ENCODE measurements at regions not wholly inside any gene's neighbourhood (a gene's known extent, or its start where the extent isn't known, plus 50 kb on each side); places are given as distances from the start of the nearest gene placed in this dataset.

GRCh38 chr17:12310811-12311210, 290.1 kb downstream of the MAP2K4 start:
- no peak overlapping the region for H3K27ac ChIP-seq (ENCODE audit: low read depth in 1 of 2, low read length in 2 of 2)
- WGBS, 2 donors = 87 to 96% methylated on average over 1 of the region's 1 CpG
- H3K9me3 ChIP-seq (ENCODE audit: control insufficient read depth, low read length) = no peaks in the 10 kb centered on the region
- H3K27me3 ChIP-seq (ENCODE audit: control insufficient read depth in 1 of 2, insufficient read depth in 2 of 2, low read length in 1 of 2) = no peaks in the 10 kb centered on the region
- intact Hi-C loops (cut with DNase I) = no loop called here
- no peak overlapping the region for H3K4me3 ChIP-seq (ENCODE audit: low read length in 2 of 2)
- no peak for ATAC-seq (ENCODE audit: low FRiP score)
- no peak for DNase-seq
- no peaks in the 10 kb centered on the region for H3K4me1 ChIP-seq (ENCODE audit: control insufficient read depth in 1 of 2, insufficient read depth in 2 of 2, low read length in 2 of 2)
- no peaks in the 10 kb centered on the region for H3K36me3 ChIP-seq (ENCODE audit: control insufficient read depth in 1 of 2, insufficient read depth in 2 of 2, low read length in 1 of 2)

- intact Hi-C loops (cut with DNase I) = no loop called here
- no peak for ATAC-seq (ENCODE audit: low FRiP score)
Observed at GRCh38 chr17:12312692-12313091, 292.0 kb downstream of the MAP2K4 start.

GRCh38 chr17:12313786-12314185, 293.1 kb downstream of the MAP2K4 start:
- DNase-seq (no peak), ATAC-seq (ENCODE audit: low FRiP score) (no peak)
- intact Hi-C loops (cut with DNase I) = no loop called here
- Histone ChIP-seq H3K27me3 (ENCODE audit: control insufficient read depth in 1 of 2, insufficient read depth in 2 of 2, low read length in 1 of 2) (no peaks in the 10 kb centered on the region), H3K36me3 (ENCODE audit: control insufficient read depth in 1 of 2, insufficient read depth in 2 of 2, low read length in 1 of 2) (no peaks in the 10 kb centered on the region), H3K27ac (ENCODE audit: low read depth in 1 of 2, low read length in 2 of 2) (no peak overlapping the region), H3K9me3 (ENCODE audit: control insufficient read depth, low read length) (no peaks in the 10 kb centered on the region), H3K4me3 (ENCODE audit: low read length in 2 of 2) (no peak overlapping the region), H3K4me1 (ENCODE audit: control insufficient read depth in 1 of 2, insufficient read depth in 2 of 2, low read length in 2 of 2) (peaks cover 0 to 6% of the 10 kb centered on the region in 2 donors)
- WGBS, 2 donors = 94 to 97% methylated on average over 1 of the region's 1 CpG

More at GRCh38 chr17:12312692-12313091, 292.0 kb downstream of the MAP2K4 start:
- no peaks in the 10 kb centered on the region for H3K27me3 ChIP-seq (ENCODE audit: control insufficient read depth in 1 of 2, insufficient read depth in 2 of 2, low read length in 1 of 2)
- no peak for DNase-seq
- H3K9me3 ChIP-seq (ENCODE audit: control insufficient read depth, low read length) = no peaks in the 10 kb centered on the region
- no peak overlapping the region for H3K27ac ChIP-seq (ENCODE audit: low read depth in 1 of 2, low read length in 2 of 2)
- H3K36me3 ChIP-seq (ENCODE audit: control insufficient read depth in 1 of 2, insufficient read depth in 2 of 2, low read length in 1 of 2) = no peaks in the 10 kb centered on the region
- H3K4me1 ChIP-seq (ENCODE audit: control insufficient read depth in 1 of 2, insufficient read depth in 2 of 2, low read length in 2 of 2) = peaks cover 0 to 2% of the 10 kb centered on the region in 2 donors
- no peak overlapping the region for H3K4me3 ChIP-seq (ENCODE audit: low read length in 2 of 2)

GRCh38 chr17:12316021-12316420, 295.3 kb downstream of the MAP2K4 start:
- no peak for ATAC-seq (ENCODE audit: low FRiP score)
- intact Hi-C loops (cut with DNase I) = loop anchor here (5.0 kb wide), 2 partner anchors 46 to 59 kb away; no protein-coding TSS in a partner anchor
- 96 to 97% methylated on average over 1 of the region's 1 CpG for WGBS, 2 donors

GRCh38 chr17:12318571-12319266, 298.0 kb downstream of the MAP2K4 start:
- DNase-seq (peak in 1 of 2 donors; percentile 80), ATAC-seq (ENCODE audit: low FRiP score) (peak; percentile 83)
- Histone ChIP-seq H3K27me3 (ENCODE audit: control insufficient read depth in 1 of 2, insufficient read depth in 2 of 2, low read length in 1 of 2) (no peaks in the 10 kb centered on the region), H3K4me3 (ENCODE audit: low read length in 2 of 2) (no peak overlapping the region), H3K36me3 (ENCODE audit: control insufficient read depth in 1 of 2, insufficient read depth in 2 of 2, low read length in 1 of 2) (no peaks in the 10 kb centered on the region), H3K27ac (ENCODE audit: low read depth in 1 of 2, low read length in 2 of 2) (peak overlapping the region; percentile 95 to 97), H3K4me1 (ENCODE audit: control insufficient read depth in 1 of 2, insufficient read depth in 2 of 2, low read length in 2 of 2) (peaks cover 0 to 6% of the 10 kb centered on the region in 2 donors), H3K9me3 (ENCODE audit: control insufficient read depth, low read length) (no peaks in the 10 kb centered on the region)
- intact Hi-C loops (cut with DNase I) = loop anchor here (5.0 kb wide), 2 partner anchors 44 to 61 kb away; no protein-coding TSS in a partner anchor
- WGBS, 2 donors = 3 to 5% methylated on average over 9 of the region's 9 CpGs

More at GRCh38 chr17:12316021-12316420, 295.3 kb downstream of the MAP2K4 start:
- H3K4me1 ChIP-seq (ENCODE audit: control insufficient read depth in 1 of 2, insufficient read depth in 2 of 2, low read length in 2 of 2) = peaks cover 0 to 6% of the 10 kb centered on the region in 2 donors
- H3K4me3 ChIP-seq (ENCODE audit: low read length in 2 of 2) = no peak overlapping the region
- DNase-seq = no peak
- H3K27ac ChIP-seq (ENCODE audit: low read depth in 1 of 2, low read length in 2 of 2) = no peak overlapping the region
- H3K36me3 ChIP-seq (ENCODE audit: control insufficient read depth in 1 of 2, insufficient read depth in 2 of 2, low read length in 1 of 2) = no peaks in the 10 kb centered on the region
- no peaks in the 10 kb centered on the region for H3K9me3 ChIP-seq (ENCODE audit: control insufficient read depth, low read length)
- H3K27me3 ChIP-seq (ENCODE audit: control insufficient read depth in 1 of 2, insufficient read depth in 2 of 2, low read length in 1 of 2) = no peaks in the 10 kb centered on the region

GRCh38 chr17:12320286-12320685, 299.6 kb downstream of the MAP2K4 start:
- 39 to 43% methylated on average over 4 of the region's 4 CpGs for WGBS, 2 donors
- H3K27ac ChIP-seq (ENCODE audit: low read depth in 1 of 2, low read length in 2 of 2) = peak overlapping the region in 1 of 2 donors; percentile 59
- no peak for ATAC-seq (ENCODE audit: low FRiP score)

GRCh38 chr17:12328204-12328603, 307.5 kb downstream of the MAP2K4 start:
- no peak for ATAC-seq (ENCODE audit: low FRiP score)
- no peaks in the 10 kb centered on the region for H3K9me3 ChIP-seq (ENCODE audit: control insufficient read depth, low read length)
- no peaks in the 10 kb centered on the region for H3K4me1 ChIP-seq (ENCODE audit: control insufficient read depth in 1 of 2, insufficient read depth in 2 of 2, low read length in 2 of 2)
- no peak overlapping the region for H3K27ac ChIP-seq (ENCODE audit: low read depth in 1 of 2, low read length in 2 of 2)
- intact Hi-C loops (cut with DNase I) = no loop called here
- no peak for DNase-seq
- WGBS, 2 donors = 87 to 89% methylated on average over 2 of the region's 2 CpGs
- no peaks in the 10 kb centered on the region for H3K36me3 ChIP-seq (ENCODE audit: control insufficient read depth in 1 of 2, insufficient read depth in 2 of 2, low read length in 1 of 2)
- no peaks in the 10 kb centered on the region for H3K27me3 ChIP-seq (ENCODE audit: control insufficient read depth in 1 of 2, insufficient read depth in 2 of 2, low read length in 1 of 2)
- no peak overlapping the region for H3K4me3 ChIP-seq (ENCODE audit: low read length in 2 of 2)

More at GRCh38 chr17:12320286-12320685, 299.6 kb downstream of the MAP2K4 start:
- no peak overlapping the region for H3K4me3 ChIP-seq (ENCODE audit: low read length in 2 of 2)
- DNase-seq = no peak
- H3K27me3 ChIP-seq (ENCODE audit: control insufficient read depth in 1 of 2, insufficient read depth in 2 of 2, low read length in 1 of 2) = no peaks in the 10 kb centered on the region
- peaks cover 0 to 6% of the 10 kb centered on the region in 2 donors for H3K4me1 ChIP-seq (ENCODE audit: control insufficient read depth in 1 of 2, insufficient read depth in 2 of 2, low read length in 2 of 2)
- H3K9me3 ChIP-seq (ENCODE audit: control insufficient read depth, low read length) = no peaks in the 10 kb centered on the region
- intact Hi-C loops (cut with DNase I) = loop anchor here (2.0 to 5.0 kb wide), 2 partner anchors 21 to 37 kb away; no protein-coding TSS in a partner anchor
- no peaks in the 10 kb centered on the region for H3K36me3 ChIP-seq (ENCODE audit: control insufficient read depth in 1 of 2, insufficient read depth in 2 of 2, low read length in 1 of 2)

GRCh38 chr17:12330456-12330855, 309.8 kb downstream of the MAP2K4 start:
- no peaks in the 10 kb centered on the region for H3K4me1 ChIP-seq (ENCODE audit: control insufficient read depth in 1 of 2, insufficient read depth in 2 of 2, low read length in 2 of 2)
- no peaks in the 10 kb centered on the region for H3K36me3 ChIP-seq (ENCODE audit: control insufficient read depth in 1 of 2, insufficient read depth in 2 of 2, low read length in 1 of 2)
- no peak for DNase-seq
- 74 to 91% methylated on average over 1 of the region's 1 CpG for WGBS, 2 donors
- no peak overlapping the region for H3K27ac ChIP-seq (ENCODE audit: low read depth in 1 of 2, low read length in 2 of 2)
- no peaks in the 10 kb centered on the region for H3K27me3 ChIP-seq (ENCODE audit: control insufficient read depth in 1 of 2, insufficient read depth in 2 of 2, low read length in 1 of 2)
- no peaks in the 10 kb centered on the region for H3K9me3 ChIP-seq (ENCODE audit: control insufficient read depth, low read length)
- no peak for ATAC-seq (ENCODE audit: low FRiP score)
- intact Hi-C loops (cut with DNase I) = no loop called here
- no peak overlapping the region for H3K4me3 ChIP-seq (ENCODE audit: low read length in 2 of 2)

- intact Hi-C loops (cut with DNase I) = loop anchor here in 1 of 2 donors (2.0 kb wide), 1 partner anchor 21 kb away; no protein-coding TSS in a partner anchor
- no peaks in the 10 kb centered on the region for H3K27me3 ChIP-seq (ENCODE audit: control insufficient read depth in 1 of 2, insufficient read depth in 2 of 2, low read length in 1 of 2)
- H3K4me1 ChIP-seq (ENCODE audit: control insufficient read depth in 1 of 2, insufficient read depth in 2 of 2, low read length in 2 of 2) = no peaks in the 10 kb centered on the region
- ATAC-seq (ENCODE audit: low FRiP score) (no peak), DNase-seq (no peak)
- no peaks in the 10 kb centered on the region for H3K9me3 ChIP-seq (ENCODE audit: control insufficient read depth, low read length)
- 88 to 95% methylated on average over 2 of the region's 2 CpGs for WGBS, 2 donors
- no peak overlapping the region for H3K4me3 ChIP-seq (ENCODE audit: low read length in 2 of 2)
- no peaks in the 10 kb centered on the region for H3K36me3 ChIP-seq (ENCODE audit: control insufficient read depth in 1 of 2, insufficient read depth in 2 of 2, low read length in 1 of 2)
- H3K27ac ChIP-seq (ENCODE audit: low read depth in 1 of 2, low read length in 2 of 2) = no peak overlapping the region
Observed at GRCh38 chr17:12341328-12341727, 320.7 kb downstream of the MAP2K4 start.
